GM20000 (cell line): ENCODE measurements at regions not wholly inside any gene's neighbourhood (a gene's known extent, or its start where the extent isn't known, plus 50 kb on each side); places are given as distances from the start of the nearest gene placed in this dataset.

Experiments used
- DNase-seq: peaks from one replicate; pipeline ENCODE4 v3.0.0; 2012; ENCODE audit warnings: low spot score
- TF ChIP-seq, protein P1 (sequence below): IDR thresholded peaks from 2 replicates; pipeline ENCODE4 v1.5.1; 2012; ENCODE audit warnings: mild to moderate bottlenecking, control low read depth; ENCODE audit errors: extremely low read depth, missing control alignments

DNA sequence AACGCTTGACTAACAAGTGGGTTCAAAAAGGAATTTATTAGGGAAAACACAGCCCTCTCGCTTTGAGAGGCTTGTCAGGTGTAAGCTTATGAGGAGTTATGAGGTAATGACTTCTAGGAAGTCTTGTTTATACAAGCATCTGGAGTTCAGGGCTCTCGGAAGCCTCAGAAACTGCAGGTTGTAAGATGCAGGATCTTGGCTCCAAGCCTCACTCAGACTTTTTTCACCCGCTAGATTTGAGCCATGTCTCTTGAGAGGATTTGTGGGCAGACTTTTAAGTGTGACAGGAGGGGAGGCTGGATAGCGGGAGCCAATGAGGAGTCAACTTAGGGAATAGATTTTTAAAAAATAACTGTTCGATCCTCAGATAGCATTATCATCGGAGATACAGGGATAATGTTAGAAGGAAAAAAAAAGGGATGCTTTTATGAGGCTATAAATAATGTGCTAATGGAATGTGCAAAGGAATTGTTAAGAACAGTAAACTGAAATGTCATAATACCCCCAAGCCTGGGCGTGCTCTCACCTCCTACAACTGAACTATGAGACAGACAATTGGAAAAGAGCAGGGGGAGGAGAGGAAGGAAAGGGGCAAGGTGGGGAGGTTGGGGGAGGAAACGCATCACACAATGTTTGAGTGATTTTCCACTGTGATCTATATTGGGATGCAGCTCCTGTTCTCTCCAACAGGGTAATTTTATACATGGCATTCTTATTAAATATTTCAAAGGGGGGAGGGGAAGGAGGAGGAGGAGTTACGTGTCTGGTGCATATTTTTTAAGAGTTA is 107.4 kb upstream of the ESRRG start:
- TF ChIP-seq, protein P1, sequence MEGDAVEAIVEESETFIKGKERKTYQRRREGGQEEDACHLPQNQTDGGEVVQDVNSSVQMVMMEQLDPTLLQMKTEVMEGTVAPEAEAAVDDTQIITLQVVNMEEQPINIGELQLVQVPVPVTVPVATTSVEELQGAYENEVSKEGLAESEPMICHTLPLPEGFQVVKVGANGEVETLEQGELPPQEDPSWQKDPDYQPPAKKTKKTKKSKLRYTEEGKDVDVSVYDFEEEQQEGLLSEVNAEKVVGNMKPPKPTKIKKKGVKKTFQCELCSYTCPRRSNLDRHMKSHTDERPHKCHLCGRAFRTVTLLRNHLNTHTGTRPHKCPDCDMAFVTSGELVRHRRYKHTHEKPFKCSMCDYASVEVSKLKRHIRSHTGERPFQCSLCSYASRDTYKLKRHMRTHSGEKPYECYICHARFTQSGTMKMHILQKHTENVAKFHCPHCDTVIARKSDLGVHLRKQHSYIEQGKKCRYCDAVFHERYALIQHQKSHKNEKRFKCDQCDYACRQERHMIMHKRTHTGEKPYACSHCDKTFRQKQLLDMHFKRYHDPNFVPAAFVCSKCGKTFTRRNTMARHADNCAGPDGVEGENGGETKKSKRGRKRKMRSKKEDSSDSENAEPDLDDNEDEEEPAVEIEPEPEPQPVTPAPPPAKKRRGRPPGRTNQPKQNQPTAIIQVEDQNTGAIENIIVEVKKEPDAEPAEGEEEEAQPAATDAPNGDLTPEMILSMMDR = no peak
- no peak for DNase-seq

DNA sequence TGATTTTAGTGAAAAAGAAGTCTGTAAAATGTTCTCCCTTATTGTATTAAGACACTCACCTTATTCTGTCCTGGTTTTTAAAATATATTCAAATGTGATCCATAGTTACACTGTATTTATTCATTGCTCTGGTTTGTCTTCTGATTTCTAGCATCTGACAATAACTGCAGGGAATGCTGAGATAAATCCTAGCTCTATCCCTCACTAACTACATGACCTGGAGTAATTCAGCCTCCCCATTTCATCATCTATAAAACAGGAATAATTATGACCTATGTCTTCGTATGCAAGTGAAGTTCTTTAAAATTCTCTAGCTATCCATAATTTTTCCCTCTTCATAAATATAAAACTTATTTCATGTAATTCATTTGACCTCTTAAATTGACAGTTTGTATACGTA is 104.0 kb upstream of the ESRRG start:
- no peak for DNase-seq
- TF ChIP-seq, protein P1 = no peak

DNA sequence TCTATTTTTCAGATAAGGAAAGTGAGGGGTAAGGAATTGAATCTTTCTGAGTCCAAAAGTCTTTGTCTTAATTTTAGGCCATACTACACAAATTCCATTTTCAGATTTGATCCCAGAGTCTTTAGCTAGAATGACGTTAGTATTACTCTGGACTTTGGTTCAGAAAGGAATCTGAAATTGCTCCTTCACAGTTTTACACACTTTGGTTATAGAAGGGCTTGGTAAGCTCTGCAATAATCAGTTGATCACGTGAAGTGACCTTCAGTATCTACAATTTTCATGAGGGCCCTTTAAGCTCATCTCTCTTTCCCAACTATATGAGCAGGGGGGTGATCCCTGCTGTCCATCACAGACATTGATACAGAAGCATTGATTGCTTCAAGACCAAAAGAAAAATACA is 103.4 kb upstream of the ESRRG start:
- TF ChIP-seq, protein P1 = no peak
- DNase-seq = no peak

DNA sequence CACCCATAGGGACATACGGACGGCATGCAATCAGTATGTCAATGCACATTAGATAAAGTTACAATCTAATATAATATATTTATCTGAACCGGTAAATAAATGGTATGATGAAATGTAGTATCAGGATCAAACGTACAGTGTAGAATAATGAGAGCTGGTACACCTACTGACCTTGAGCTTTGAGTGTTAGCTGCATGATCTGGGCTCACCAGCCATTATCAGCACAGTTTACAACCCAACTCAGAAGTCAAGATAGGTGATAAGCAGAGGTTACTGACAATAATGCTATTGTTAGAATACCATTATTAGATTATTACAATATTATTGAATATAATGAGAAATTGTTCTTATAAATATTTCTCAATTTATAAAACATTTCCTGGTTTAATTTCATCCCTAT is 103.0 kb upstream of the ESRRG start:
- TF ChIP-seq, protein P1 = no peak
- DNase-seq = no peak

DNA sequence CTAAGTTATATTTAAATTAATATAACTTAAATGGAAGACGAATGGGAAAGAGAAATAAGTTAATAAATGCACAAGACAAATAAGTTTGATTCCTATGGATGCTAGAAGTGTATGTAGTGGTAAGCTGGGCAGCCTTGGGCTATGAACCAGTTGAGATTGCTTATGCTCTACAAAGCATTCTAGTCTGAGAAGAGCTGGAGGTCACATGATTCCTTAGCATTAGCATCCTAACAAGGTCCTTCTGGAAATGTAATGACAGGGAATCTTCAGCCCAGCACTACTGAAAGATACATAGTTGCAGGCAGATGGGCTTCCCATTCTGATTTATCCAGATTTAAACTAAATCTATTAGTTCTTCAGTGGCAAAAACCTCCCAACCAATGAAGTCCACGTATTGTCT is 102.3 kb upstream of the ESRRG start:
- TF ChIP-seq, protein P1 = no peak
- no peak for DNase-seq

DNA sequence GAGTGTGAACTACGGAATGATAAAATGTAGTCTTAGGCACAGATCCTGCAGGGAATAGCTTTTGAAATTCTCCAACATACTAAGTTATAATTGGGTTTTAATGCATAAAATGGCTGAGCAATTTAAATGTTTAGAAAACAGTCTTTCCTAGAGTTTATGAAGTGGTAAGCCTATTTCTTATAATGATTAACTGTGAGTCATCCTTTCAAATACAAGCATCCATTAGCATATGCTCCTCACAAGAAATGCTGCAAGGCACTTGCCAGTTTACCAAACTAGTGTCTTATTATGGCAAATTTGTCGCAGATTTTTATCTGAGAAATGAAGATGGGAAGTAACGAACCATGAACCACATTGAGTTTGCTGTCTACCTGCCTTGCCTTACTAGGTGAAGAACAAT is 101.3 kb upstream of the ESRRG start:
- TF ChIP-seq, protein P1 = no peak
- no peak for DNase-seq

DNA sequence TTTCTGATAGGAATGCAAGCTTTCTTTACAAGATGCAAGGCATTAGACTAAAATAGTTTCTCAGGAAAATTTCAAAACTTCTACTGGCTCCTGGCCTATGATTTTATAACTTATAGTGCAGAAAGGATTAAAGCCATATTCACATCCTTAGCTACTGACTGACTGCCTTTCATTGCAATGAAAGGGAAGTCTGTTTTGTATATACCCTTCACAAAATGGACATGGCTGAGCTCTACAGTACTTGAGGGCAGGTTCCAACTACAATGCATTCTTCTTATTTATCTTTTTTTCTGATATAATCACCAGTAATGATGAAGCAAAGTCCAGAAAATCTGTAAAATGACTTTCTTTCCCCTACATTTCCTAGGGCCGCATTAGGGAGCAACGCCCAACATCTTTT is 100.5 kb upstream of the ESRRG start:
- TF ChIP-seq, protein P1 = no peak
- no peak for DNase-seq
